ENCODE measurements at regions not wholly inside any gene's neighbourhood (a gene's known extent, or its start where the extent isn't known, plus 50 kb on each side); places are given as distances from the start of the nearest gene placed in this dataset.

GRCh38 chr13:64248371-64249065 lies 2832.9 kb upstream of the PCDH20 start:
- in situ Hi-C loops (cut with MboI; ENCODE audit: low sequenced_read_pairs in 4 of 4) (loop anchor here in 1 of 4 donors (25.0 kb wide), 1 partner anchor 89 kb away; no protein-coding TSS in a partner anchor), intact Hi-C loops (cut with DNase I; ENCODE audit: low total_unique reads) (no loop called here)
- Histone ChIP-seq H3K4me3 (no peak overlapping the region), H3K27me3 (no peaks in the 10 kb centered on the region), H3K4me1 (no peaks in the 10 kb centered on the region), H3K36me3 (no peaks in the 10 kb centered on the region), H3K9me3 (no peaks in the 10 kb centered on the region), H3K27ac (no peak overlapping the region)
- DNase-seq (no peak), ATAC-seq (no peak)
- TF ChIP-seq POLR2A (IDR thresholded peaks at IDR 0.05) (no peak), CTCF (IDR thresholded peaks at IDR 0.05 in 4 of 5, conservative IDR thresholded peaks at IDR 0.05 in 1 of 5) (no peak)

- H3K36me3 ChIP-seq, result no peaks in the 10 kb centered on the region
- DNase-seq, result no peak
- no peaks in the 10 kb centered on the region for H3K9me3 ChIP-seq
- in situ Hi-C loops (cut with MboI; ENCODE audit: low sequenced_read_pairs in 4 of 4), result loop anchor here in 1 of 4 donors (25.0 kb wide), 1 partner anchor 98 kb away; no protein-coding TSS in a partner anchor
- H3K4me1 ChIP-seq, result no peaks in the 10 kb centered on the region
- no peak overlapping the region for H3K4me3 ChIP-seq
- TF ChIP-seq POLR2A (IDR thresholded peaks at IDR 0.05), result no peak
- TF ChIP-seq CTCF (IDR thresholded peaks at IDR 0.05 in 4 of 5, conservative IDR thresholded peaks at IDR 0.05 in 1 of 5), result no peak
- intact Hi-C loops (cut with DNase I; ENCODE audit: low total_unique reads), result no loop called here
- ATAC-seq, result no peak
- no peak overlapping the region for H3K27ac ChIP-seq
- no peaks in the 10 kb centered on the region for H3K27me3 ChIP-seq
These were observed 2823.7 kb upstream of the PCDH20 start for GRCh38 chr13:64239372-64239771.

- DNase-seq (no peak), ATAC-seq (no peak)
- in situ Hi-C loops (cut with MboI; ENCODE audit: low sequenced_read_pairs in 4 of 4), result loop anchor here in 1 of 4 donors (25.0 kb wide), 1 partner anchor 103 kb away; no protein-coding TSS in a partner anchor
- Histone ChIP-seq H3K27me3 (no peaks in the 10 kb centered on the region), H3K36me3 (no peaks in the 10 kb centered on the region), H3K4me3 (no peak overlapping the region), H3K4me1 (no peaks in the 10 kb centered on the region), H3K9me3 (no peaks in the 10 kb centered on the region), H3K27ac (no peak overlapping the region)
- intact Hi-C loops (cut with DNase I; ENCODE audit: low total_unique reads), result no loop called here
- no peak for TF ChIP-seq POLR2A (IDR thresholded peaks at IDR 0.05)
- TF ChIP-seq CTCF (IDR thresholded peaks at IDR 0.05 in 4 of 5, conservative IDR thresholded peaks at IDR 0.05 in 1 of 5), result no peak
These were observed 2818.6 kb upstream of the PCDH20 start for GRCh38 chr13:64234255-64234654.

GRCh38 chr13:64223016-64223415 lies 2807.4 kb upstream of the PCDH20 start:
- in situ Hi-C loops (cut with MboI; ENCODE audit: low sequenced_read_pairs in 4 of 4) (no loop called here), intact Hi-C loops (cut with DNase I; ENCODE audit: low total_unique reads) (no loop called here)
- no peak for ATAC-seq
- Histone ChIP-seq H3K4me3 (no peak overlapping the region), H3K27me3 (no peaks in the 10 kb centered on the region), H3K36me3 (no peaks in the 10 kb centered on the region), H3K27ac (no peak overlapping the region), H3K4me1 (no peaks in the 10 kb centered on the region), H3K9me3 (no peaks in the 10 kb centered on the region)
- no peak for DNase-seq
- TF ChIP-seq CTCF (IDR thresholded peaks at IDR 0.05 in 4 of 5, conservative IDR thresholded peaks at IDR 0.05 in 1 of 5), result no peak
- TF ChIP-seq POLR2A (IDR thresholded peaks at IDR 0.05), result no peak

Measured in gastrocnemius medialis (tissue), 4 donors.